T1000 (cell line): ENCODE measurements at regions not wholly inside any gene's neighbourhood (a gene's known extent, or its start where the extent isn't known, plus 50 kb on each side); places are given as distances from the start of the nearest gene placed in this dataset.
"Not testable (repeated sequence)": the region's sequence is repeated elsewhere in the genome, so short reads cannot be mapped to it uniquely, and the experiment has no call there.

Experiments
- DNase-seq: peaks from one replicate; lab custom pipeline; 2025; ENCODE audit warnings: mixed read lengths; lab: John Stamatoyannopoulos, UW

GRCh38 chr2:14424478-14425390 is 207.8 kb upstream of the LRATD1 start:
- DNase-seq: no peak

- DNase-seq: no peak
Measured at GRCh38 chr2:14425869-14426268, 206.6 kb upstream of the LRATD1 start.

- DNase-seq: no peak
Measured at GRCh38 chr2:14428056-14428455, 204.5 kb upstream of the LRATD1 start.

GRCh38 chr2:14433946-14434495 is 198.5 kb upstream of the LRATD1 start:
- DNase-seq: no peak

DNA sequence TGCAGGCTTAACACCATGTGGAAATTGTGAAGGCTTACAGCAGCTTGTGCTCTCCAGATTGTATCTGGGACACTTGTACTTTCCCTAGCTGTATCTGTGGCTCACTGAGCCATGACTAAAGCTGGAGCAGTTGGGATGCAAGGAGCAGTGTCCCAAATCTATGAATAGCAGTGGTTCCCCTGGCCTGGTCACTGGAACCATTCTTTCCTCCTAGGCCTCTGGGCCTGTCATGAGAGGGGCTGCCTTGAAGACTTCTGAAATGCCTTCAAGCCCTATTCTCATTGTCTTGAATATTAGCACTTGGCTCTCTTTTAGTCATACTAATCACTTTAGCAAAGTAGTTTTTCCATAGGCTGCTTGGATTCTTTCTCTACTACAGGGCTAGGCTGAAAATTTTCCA is 186.8 kb upstream of the LRATD1 start:
- no peak for DNase-seq

DNA sequence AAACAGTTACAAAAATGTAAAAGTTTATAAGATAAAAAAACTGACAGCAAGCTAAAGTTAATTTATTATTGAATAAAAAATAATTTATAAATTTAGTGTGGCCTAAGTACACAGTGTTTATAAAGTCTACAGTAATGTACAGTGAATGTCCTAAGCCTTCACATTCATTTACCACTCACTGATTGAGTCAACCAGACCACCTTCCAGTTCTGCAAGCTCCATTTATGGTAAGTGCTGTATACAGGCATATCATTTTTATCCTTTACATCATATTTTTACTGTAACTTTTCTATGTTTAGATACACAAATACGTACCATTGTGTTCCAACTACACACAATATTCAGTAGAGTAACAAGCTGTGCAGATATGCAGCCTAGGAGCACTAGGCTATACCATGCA is 184.2 kb upstream of the LRATD1 start:
- DNase-seq: no peak

- DNase-seq: no peak
Measured at GRCh38 chr2:14451312-14451711, 181.2 kb upstream of the LRATD1 start.

DNA sequence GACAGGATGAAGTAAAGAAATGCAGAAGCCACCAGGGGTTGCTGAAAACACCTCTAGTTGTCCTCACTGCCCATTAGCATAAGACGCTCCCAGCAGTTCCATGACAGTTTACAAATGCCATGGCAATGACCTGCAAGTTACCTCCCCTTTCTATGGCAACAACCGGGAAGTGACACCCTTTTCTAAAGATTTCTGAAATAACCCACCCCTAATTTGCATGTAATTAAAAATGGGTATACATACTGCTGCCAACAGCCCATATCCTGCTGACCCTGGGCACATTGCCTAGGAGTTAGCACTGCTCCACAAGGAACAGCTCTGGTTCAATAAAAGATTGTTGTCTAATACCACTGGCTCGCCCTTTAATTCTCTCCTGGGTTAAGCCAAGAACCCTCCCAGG is 178.3 kb upstream of the LRATD1 start:
- DNase-seq: no peak

- DNase-seq: no peak
Measured at GRCh38 chr2:14459786-14460325, 172.7 kb upstream of the LRATD1 start.

GRCh38 chr2:14475994-14476393 is 156.5 kb upstream of the LRATD1 start:
- DNase-seq: no peak

GRCh38 chr2:14479486-14479885 is 153.0 kb upstream of the LRATD1 start:
- no peak for DNase-seq

GRCh38 chr2:14480120-14480519 is 152.4 kb upstream of the LRATD1 start:
- no peak for DNase-seq

DNA sequence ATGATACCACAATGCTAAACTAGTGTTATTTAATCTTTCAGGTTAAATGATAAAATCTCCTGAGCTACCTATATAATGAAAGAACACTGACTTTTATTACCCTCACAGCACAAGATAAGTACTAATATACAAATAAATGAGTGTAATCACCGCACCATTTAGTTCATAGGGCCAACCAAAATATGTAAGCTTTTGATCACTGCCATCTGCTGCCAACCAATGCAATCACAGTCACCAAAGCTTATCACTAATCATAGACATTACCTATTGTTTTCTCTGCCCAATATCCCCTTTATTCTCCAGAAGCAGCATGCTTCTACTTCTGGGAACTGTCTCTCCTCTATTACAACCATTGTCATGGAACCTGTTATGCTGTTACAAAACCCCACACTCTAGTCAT is 151.6 kb upstream of the LRATD1 start:
- no peak for DNase-seq

- DNase-seq: peak; percentile 12
Measured at GRCh38 chr2:14492920-14493503, 139.5 kb upstream of the LRATD1 start.

GRCh38 chr2:14494759-14495158 is 137.8 kb upstream of the LRATD1 start:
- no peak for DNase-seq

GRCh38 chr2:14501061-14501460 is 131.5 kb upstream of the LRATD1 start:
- no peak for DNase-seq

- DNase-seq: not testable (repeated sequence)
Measured at GRCh38 chr2:14506955-14507354, 125.6 kb upstream of the LRATD1 start.

GRCh38 chr2:14511541-14511940 is 121.0 kb upstream of the LRATD1 start:
- no peak for DNase-seq

- DNase-seq: no peak
Measured at GRCh38 chr2:14513903-14514302, 118.6 kb upstream of the LRATD1 start.

DNA sequence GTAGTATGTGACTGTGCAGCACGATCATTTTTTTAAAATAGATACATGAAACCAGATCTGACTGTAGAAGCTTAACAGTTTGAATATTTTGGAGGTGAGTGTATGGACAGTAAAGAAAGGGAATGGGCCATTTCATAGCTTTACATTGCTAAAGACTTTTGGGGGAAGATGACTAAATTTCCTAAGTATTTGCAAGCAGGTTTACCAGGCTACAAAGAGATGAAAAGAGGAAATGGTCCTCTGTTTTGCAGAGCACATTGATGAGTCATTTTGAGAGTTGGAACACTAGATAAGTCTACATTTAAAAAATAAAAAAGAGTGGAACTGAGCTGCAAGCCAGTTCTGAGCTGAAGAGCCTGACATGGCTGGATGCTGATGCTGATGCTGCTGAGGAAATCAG is 115.7 kb upstream of the LRATD1 start:
- DNase-seq: peak; percentile 7

DNA sequence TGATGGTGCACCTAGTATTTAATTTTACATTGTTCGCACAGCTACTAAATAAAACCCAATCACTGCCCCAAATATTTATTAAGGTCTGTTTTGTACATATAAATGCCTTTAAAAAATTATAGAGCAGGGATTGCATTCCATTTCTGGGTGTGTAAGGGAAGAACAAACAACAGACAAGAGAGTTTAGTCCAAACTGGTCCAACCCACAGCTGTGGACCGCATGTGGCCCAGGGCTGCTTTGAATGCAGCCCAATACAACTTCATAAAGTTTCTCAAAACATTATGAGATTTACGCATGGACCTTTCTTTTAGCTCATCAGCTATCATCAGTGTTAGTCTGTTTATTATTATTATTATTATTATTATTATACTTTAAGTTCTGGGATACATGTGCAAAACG is 114.8 kb upstream of the LRATD1 start:
- no peak for DNase-seq

DNA sequence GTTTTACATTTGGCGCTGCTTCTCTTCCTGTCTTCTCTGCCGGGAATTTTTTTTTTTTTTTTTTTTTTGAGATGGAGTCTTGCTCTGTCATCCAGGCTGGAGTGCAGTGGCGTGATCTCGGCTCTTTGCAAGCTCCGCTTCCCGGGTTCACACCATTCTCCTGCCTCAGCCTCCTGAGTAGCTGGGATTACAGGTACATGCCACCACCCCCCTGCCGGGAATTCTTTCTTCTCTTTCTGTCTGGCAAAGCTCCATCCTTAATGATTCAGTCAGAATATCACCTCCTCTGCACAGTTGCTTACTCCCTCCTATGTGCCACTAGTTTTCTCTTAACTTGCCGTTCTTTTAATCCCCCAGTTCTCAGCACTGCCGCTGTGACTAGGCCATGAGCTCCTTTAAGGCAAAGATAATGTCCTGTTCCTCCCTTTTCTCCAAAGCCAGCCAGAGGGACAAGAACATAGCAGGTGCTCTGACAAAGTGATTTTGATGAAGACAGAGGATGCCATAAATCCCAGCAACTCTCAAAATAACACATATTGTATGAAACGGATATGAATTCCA is 112.1 kb upstream of the LRATD1 start:
- no peak for DNase-seq
